Posterior vena cava (tissue), 2 donors: ENCODE measurements at regions not wholly inside any gene's neighbourhood (a gene's known extent, or its start where the extent isn't known, plus 50 kb on each side); places are given as distances from the start of the nearest gene placed in this dataset.
"Not testable (repeated sequence)": the region's sequence is repeated elsewhere in the genome, so short reads cannot be mapped to it uniquely, and the experiment has no call there.

Experiments
- DNase-seq: peaks from one replicate; pipeline ENCODE4 v3.0.0-alpha.2; 2020; ENCODE audit warnings: low spot score
- intact Hi-C, 2 donors: fragments of 100-400 bp; cut with DNase I; formaldehyde crosslinking; loops; one replicate each; pipeline versions ENCODE4 v1.14.1 to v1.14.2; 2022 to 2023
- microRNA-seq, 2 donors: library from miRNA; unstranded; fragments of <30 nt; microRNA quantifications; one replicate each; pipeline ENCODE4 v1.2.0, GENCODE V29; 2020 to 2021; ENCODE audit warnings: borderline microRNAs expressed in 2 of 2
- donor health status: DM: yes; HTN: yes; CAD: no.
- donor health status: DM: yes; HTN: yes; CAD: no.

- no peak for DNase-seq
- intact Hi-C loops = no loop called here
These were observed 95.2 kb upstream of the NCAM2 start for GRCh38 chr21:20902998-20903397.

GRCh38 chr21:20927555-20927954, 70.7 kb upstream of the NCAM2 start:
- not testable (repeated sequence) for DNase-seq

GRCh38 chr21:20942523-20942922, 55.7 kb upstream of the NCAM2 start:
- no peak for DNase-seq

More at GRCh38 chr21:20927555-20927954, 70.7 kb upstream of the NCAM2 start:
- intact Hi-C loops = not testable (repeated sequence)

GRCh38 chr21:20943561-20943997, 54.6 kb upstream of the NCAM2 start:
- intact Hi-C loops = no loop called here
- DNase-seq = no peak

More at GRCh38 chr21:20942523-20942922, 55.7 kb upstream of the NCAM2 start:
- intact Hi-C loops = no loop called here

GRCh38 chr21:20944139-20944538, 54.1 kb upstream of the NCAM2 start:
- intact Hi-C loops = no loop called here
- DNase-seq = no peak

- intact Hi-C loops = no loop called here
These were observed 51.5 kb upstream of the NCAM2 start for GRCh38 chr21:20946701-20947100.

More at GRCh38 chr21:20946701-20947100, 51.5 kb upstream of the NCAM2 start:
- no peak for DNase-seq

Small RNA genes in the stretch of these regions (microRNA-seq; reads per million reads assigned to microRNA genes)
- 0 reads per million in 2 donors for gene MIR548X
